ENCODE measurements at regions not wholly inside any gene's neighbourhood (a gene's known extent, or its start where the extent isn't known, plus 50 kb on each side); places are given as distances from the start of the nearest gene placed in this dataset.

DNA sequence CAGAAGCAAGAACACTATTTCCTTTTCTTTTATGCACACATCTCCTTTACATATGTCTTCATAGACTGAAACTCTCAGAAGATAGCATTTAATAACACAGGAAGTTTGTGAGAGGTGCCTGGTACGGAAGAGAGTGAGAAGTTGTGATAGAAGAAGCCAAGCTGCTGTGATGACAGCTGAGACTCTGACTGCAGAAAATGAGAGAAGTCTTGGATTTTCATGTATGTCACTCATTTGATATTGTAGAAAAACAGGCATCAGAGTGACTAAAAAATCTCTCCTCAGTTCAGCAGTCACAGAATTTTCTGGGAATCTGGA lies 154.9 kb upstream of the BMP2 start:
- TF ChIP-seq CREB1 (CRISPR knock-in tag; IDR thresholded peaks at IDR 0.05) (no peak), ZBTB21 (CRISPR knock-in tag; IDR thresholded peaks at IDR 0.05; ENCODE audit: borderline replicate concordance) (no peak), CREM (CRISPR knock-in tag; IDR thresholded peaks at IDR 0.05) (no peak), ZNF121 (CRISPR knock-in tag; IDR thresholded peaks at IDR 0.05) (no peak)
- TF ChIP-seq, protein P1, sequence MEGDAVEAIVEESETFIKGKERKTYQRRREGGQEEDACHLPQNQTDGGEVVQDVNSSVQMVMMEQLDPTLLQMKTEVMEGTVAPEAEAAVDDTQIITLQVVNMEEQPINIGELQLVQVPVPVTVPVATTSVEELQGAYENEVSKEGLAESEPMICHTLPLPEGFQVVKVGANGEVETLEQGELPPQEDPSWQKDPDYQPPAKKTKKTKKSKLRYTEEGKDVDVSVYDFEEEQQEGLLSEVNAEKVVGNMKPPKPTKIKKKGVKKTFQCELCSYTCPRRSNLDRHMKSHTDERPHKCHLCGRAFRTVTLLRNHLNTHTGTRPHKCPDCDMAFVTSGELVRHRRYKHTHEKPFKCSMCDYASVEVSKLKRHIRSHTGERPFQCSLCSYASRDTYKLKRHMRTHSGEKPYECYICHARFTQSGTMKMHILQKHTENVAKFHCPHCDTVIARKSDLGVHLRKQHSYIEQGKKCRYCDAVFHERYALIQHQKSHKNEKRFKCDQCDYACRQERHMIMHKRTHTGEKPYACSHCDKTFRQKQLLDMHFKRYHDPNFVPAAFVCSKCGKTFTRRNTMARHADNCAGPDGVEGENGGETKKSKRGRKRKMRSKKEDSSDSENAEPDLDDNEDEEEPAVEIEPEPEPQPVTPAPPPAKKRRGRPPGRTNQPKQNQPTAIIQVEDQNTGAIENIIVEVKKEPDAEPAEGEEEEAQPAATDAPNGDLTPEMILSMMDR (IDR thresholded peaks at IDR 0.05): no peak
- TF ChIP-seq, protein P2, sequence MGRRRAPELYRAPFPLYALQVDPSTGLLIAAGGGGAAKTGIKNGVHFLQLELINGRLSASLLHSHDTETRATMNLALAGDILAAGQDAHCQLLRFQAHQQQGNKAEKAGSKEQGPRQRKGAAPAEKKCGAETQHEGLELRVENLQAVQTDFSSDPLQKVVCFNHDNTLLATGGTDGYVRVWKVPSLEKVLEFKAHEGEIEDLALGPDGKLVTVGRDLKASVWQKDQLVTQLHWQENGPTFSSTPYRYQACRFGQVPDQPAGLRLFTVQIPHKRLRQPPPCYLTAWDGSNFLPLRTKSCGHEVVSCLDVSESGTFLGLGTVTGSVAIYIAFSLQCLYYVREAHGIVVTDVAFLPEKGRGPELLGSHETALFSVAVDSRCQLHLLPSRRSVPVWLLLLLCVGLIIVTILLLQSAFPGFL (CRISPR knock-in tag; IDR thresholded peaks at IDR 0.05; ENCODE audit: borderline replicate concordance): no peak
- TF ChIP-seq, protein P3, sequence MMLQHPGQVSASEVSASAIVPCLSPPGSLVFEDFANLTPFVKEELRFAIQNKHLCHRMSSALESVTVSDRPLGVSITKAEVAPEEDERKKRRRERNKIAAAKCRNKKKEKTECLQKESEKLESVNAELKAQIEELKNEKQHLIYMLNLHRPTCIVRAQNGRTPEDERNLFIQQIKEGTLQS (CRISPR knock-in tag; conservative IDR thresholded peaks at IDR 0.05): no peak
